DMS79 treated with DMSO at 0.1 percent for 48 hours (cell line): ENCODE measurements at regions not wholly inside any gene's neighbourhood (a gene's known extent, or its start where the extent isn't known, plus 50 kb on each side); places are given as distances from the start of the nearest gene placed in this dataset.

Source experiments
- DNase-seq: peaks from one replicate; lab custom pipeline; 2025; lab: John Stamatoyannopoulos, UW

DNA sequence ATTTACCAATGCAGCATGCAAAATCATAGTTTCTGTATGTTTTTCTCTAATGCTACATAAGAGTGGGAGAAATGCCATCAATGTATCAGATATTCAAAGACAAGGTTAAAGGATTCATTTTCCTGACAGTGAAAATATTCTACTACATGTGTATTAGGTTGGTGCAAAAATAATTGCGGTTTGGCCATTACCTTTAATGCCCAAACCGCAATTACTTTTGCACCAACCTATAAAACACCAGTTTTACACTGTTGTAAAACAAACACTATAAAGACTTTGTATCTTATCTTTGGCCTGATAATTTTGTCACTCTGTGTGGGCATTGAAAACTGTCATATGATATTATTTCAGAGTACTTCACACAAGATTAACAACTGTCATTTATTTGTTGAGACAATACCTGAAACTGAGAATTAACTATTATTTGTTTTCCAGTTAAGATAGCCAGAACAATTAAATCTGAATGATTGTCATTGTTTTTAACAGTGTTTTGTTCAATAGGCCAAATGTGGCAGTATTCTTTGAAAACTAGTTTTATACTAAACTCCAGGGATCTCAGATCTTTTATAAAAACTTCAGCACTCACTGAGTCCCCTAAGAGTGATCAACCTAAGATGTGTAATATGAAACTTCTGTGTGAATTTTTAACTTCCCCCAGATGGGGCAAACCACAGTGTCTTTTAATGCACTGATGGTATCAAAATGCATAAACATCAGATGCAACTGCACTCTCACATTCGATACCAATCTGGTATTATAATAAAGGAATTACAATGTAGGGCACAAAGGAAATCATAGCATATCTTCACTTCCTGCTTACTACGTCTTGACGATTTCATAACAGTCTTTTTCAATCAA, 53.8 kb upstream of the FBN2 start:
- no peak for DNase-seq

DNA sequence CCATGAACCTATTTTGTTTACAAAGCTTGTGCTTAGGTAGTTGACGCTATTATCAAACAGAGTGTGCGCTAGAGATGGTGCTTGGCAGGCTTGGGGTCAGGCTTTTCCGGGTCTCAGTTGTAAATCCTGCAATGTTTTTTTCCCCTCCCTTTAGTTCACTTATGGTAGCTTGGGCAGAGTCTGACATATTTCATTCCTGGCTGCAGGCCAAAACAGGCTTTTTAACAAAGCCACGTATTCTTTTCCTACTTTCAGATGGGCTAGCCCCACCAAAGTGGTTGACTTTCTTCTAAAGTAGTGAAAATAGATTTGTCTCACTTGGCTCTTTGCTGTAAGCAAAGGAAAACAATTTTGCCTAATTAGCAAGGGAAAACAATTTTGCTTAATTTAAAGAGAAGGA, 58.0 kb upstream of the FBN2 start:
- no peak for DNase-seq

DNA sequence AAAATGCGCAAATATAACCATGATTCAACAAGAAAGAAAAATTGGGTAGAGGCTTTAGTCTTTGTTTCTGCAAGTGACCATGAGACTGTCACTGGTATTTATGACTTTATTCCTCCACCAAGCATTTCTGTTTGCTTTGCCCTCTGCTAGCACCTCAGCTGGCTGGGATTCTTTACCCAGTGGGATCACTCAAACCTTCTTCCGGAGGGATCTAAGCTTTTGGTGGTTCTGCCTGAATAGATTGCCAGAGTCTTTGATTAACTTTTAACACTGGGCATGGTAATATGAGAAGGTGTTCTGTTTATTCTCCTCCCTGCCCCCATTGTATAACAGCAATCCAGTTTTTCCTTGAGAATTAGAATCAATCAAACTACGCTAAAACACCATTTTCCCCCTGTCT, 59.1 kb upstream of the FBN2 start:
- no peak for DNase-seq

DNA sequence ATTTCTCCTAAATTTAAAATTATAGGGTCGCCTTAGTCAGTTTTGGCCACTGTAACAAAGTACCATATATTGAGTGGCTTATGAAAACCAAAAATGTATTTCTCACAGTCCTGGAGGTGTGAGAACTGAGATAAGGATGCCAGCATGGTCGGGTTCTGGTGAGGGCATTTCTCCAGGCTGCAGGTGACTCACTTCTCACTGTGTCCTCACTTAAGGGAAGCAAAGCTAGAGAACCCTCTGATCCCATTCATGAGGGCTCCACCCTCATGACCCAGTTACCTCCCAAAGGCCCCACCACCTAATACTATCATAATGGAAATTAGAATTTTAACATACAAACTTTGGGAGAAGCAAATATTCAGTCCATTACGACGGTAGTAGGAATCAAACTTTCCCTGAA, 75.1 kb upstream of the FBN2 start:
- DNase-seq, result no peak

DNA sequence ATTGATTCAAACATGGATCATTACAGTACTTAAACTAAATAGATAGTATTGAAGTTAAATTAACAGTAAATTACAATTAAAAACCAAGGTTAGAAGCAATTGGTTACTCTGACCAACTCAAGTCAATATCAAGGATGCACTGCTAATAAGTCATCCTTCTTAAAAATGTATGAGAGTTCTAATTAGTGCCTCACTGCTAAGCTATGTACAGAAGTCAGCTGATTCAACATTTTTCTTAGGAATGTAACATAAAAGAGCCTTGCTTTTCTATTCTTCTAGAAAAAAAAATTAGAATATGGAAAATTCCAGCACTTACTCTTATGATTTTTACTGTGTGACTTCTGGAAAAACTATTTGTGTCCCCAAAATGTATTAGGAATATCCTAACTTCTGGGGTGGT, 75.7 kb upstream of the FBN2 start:
- no peak for DNase-seq

DNA sequence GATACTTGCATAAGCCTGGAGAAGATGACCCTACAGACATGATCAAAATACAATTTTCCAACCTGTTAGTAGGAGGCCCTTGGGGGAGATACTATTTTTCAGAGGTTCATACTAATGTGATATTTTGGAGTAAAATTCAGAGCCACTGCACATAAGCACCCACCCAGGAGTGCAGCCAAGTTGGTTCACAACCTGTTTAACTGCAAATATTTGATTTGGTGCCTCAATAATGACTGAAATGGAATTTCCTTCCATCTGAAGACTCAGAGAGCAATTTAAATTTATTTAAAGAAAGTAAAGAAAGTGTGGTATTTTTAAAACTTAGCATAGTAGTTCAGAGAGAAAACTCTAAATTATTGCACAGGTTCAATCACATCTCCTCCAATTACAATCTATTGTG, 77.5 kb upstream of the FBN2 start:
- DNase-seq, result no peak

DNA sequence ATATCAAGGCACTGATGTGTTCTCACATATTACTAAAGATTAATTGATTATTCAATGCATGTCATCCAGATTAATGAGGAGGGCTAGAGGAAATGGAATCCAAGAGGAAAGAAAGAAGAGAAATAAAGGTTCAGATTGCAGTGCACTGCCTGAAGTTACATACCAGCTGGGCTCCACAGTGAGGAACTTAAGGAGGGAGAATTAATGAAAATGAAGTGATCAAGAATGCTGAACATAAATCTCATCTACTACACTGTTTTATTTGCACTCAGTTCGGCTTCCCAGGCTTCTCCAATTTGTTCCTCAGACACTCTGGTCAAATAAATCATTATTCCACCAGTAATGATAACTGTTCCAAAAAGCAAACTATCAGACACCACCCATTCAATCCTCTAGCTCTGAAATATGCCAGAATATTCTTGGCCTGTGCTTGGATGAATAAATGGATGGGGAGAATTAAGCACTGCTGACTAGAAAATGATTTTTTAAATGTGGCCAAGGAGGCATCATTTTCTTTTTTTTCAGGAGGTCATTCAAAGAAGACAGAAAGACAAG, 88.6 kb upstream of the FBN2 start:
- no peak for DNase-seq

DNA sequence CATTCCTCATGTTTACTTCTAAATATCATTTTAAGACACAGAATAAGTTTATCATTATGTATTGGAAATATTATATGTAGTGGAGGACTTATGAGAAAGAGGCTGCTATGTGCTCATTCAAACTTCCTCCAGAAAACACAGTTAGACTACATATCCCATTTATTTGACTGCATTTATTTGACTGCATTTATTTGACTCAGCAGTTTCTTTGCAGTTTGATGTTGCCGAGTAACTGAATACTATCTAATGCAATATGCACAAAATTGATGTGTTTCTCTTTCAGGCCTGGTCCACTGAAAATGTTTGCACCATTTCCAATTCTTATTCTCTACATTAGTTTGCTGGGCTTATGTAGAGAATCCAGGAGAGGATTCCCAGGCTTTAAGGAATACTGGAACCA, 89.9 kb upstream of the FBN2 start:
- no peak for DNase-seq

DNA sequence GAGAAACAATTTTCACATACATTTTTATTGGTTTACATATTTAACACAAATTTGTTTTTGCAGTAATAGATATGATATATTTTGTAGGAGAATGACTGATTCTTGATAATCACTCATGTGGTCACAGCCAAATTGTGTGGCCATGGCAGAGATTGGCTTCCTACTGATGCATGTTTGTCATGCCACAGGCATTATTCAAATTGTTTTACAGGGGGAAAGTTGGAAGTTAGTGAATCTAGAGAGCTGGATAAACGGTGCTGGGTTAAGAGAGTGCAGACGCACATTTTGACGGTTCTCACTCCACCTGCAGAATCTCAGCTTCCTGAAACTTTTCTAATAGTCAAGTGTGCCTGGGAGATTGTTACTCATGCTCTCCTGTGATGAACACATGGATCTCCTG, 91.1 kb upstream of the FBN2 start:
- DNase-seq, result no peak

DNA sequence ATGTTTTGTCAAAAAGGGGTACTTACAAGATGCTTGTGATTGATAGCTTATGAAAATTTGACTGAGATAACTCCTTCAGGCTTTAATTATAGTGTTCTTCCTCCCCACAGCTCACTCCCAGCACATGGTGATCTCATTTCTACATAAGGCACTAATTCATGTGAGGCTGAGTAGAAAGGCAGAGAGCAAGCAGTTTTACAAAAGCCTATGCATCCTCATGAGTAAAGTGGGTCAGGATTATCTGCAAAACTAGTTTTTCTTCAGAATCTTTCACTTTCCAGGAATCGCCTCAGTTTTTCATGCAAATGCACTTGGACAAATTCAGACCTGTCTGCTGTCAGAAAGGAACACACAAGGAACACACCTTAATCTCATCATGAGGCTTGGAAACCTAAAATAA, 92.1 kb upstream of the FBN2 start:
- DNase-seq, result no peak

DNA sequence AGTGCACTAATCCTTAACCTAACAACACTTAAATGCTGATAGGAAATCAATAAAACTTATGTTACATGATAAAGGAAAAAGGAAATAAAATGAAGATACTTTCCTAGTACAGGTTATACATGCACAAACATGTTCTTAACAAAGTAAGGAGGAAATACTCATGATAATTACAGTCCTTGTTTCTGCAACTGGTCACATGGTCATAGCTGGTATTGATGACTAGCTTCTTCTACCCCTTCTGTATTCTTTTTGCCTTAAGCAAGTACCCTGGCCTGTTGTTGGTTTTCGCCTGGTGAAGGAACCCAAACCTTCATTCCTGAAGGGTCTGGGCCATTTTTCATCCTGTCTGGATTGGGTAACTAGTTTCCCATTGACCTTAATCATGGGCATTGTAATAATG, 93.7 kb upstream of the FBN2 start:
- DNase-seq, result no peak

DNA sequence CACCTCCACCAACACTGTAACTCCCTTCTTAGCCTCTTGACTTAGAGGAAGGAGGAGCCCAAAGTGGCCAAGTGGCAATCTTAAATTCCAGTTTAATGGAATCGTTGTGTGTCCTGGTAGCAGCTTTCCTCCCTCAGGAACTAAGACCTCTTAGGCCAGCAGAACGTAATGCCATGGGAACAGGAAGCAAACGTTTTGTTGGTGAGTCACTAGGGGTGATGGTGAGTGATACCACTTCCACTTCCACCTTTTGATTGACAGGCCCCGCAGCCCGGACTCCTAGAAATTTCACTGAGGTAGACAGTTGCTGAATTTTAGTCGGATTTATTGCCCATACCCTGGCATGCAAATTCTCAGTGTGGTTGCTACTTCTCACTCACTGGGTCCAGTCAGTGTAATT, 94.2 kb upstream of the FBN2 start:
- DNase-seq, result no peak

DNA sequence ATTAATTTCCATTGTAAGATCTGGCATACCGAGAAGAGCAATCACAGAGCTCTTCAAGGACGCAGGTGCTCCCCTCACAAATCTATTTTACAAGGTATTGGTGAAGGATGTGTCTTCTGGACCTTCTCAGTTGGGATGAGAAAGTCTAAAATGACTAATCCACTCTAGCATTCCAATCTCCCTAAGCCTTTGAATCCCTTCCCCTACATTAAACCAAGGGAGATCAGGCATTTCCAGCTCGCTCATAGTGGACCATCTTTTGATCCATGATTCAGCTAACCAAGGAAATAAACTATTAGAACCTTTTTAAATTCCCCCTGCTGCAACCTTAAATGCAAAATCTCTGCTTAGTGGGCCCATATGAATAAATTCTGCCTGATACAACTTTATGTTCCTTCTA, 95.9 kb upstream of the FBN2 start:
- DNase-seq, result no peak

DNA sequence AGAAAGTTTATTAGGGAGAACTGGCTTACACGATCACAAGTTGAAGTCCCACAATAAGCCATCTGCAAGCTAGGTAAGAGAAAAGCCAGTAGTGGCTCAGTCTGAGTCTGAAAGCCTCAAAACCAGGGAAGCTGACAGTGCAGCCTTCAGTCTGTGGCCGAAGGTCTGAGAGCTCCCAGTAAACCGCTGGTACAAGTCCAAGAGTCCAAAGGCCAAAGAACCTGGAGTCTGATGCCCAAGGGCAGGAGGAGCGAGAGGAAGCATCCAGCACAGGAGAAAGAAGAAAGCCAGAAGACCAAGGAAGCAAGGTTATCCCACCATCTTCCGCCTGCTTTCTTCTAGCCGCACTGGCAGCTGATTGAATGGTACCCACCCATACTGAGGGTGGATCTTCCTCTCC, 97.3 kb upstream of the FBN2 start:
- DNase-seq, result no peak

DNA sequence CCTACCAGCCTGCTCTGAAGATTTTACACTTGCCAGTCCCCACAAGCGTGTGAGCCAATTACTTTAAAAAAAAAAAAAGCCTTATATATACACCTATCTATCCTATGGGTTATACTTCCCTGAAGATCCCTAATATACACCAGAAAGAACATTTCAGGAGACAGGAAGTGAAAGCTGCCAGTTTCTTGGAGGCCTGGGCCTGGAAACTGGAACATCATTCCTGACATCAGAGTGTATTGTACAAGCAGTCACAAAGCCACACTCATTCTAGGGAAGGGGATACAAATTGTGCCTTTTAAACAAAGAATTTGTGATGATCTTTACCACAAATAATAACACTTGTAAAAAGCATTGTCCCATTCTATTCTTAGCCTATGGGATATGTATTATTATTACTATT, 98.3 kb upstream of the FBN2 start:
- no peak for DNase-seq

DNA sequence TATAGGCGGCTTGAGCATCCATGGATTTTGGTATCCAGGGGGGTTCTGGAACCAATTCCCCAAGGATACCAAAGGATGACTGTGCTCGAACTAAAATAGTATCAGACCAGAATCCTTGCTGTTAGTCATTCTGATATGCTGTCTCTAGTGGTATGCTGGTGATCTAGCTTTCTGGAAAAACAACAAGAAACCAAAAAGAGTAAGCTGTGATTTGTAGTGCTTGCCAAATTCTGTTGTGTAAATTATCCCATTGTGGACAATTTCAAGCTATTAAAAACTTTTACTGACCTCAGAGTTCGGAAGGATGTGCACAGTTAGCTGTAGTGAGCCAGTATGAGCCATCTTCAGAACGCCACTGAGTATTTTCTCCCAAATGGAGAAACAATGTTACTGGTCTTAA, 99.0 kb upstream of the FBN2 start:
- DNase-seq, result no peak

DNA sequence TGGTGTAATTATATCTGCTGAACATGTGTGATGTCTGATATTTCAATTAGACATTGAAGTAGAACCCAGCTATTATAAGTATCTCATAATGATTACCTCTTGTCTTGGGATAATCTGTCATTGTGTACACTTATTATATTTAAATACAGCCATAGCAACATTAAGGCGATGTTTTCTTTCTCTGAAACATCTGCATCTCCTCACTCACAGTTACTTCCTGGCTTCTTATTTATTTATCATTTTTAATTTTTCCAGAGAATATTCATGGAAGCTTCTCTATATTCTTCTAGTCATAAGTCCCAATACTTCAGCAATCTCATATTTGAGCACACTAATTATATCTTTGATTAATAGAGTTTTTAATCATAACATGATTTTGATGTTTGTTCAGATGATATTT, 103.8 kb upstream of the FBN2 start:
- no peak for DNase-seq

DNA sequence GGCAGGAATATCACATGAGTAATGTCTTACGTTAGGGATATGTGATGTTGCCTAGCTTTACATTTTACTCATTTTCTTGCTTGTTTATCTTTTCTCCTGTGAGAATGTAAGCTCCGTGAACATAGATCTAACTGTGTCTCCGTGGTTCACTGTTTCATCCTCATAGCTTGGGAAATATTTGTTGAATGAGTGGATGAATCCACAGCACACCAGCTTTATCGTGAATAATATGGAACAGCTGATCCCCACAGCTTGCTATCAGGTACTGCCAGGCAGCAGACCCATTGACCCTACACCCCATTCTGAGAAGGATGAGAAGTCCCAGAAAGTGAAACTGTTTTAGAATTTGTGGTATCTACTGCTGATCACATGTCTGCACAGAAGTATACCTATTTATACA, 106.8 kb upstream of the FBN2 start:
- DNase-seq, result no peak

DNA sequence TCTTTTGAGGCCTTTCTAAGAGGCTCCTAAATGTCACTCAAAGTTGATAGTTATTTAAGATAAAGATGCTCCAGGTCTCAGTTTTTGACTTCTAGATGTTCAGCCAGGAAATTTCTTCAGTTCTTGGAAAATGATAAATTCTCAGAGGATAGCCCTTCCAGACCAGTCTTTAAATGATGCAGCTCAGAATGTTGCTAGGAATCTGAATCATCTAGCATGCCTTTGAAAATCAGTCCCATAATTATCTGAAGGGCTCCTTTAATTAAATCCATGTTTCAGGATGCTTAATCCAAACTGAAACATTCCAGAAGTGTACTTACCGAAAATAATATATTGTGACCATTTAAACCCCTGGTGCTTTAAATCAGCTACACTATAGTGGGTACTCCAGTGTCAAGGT, 107.5 kb upstream of the FBN2 start:
- DNase-seq, result no peak

DNA sequence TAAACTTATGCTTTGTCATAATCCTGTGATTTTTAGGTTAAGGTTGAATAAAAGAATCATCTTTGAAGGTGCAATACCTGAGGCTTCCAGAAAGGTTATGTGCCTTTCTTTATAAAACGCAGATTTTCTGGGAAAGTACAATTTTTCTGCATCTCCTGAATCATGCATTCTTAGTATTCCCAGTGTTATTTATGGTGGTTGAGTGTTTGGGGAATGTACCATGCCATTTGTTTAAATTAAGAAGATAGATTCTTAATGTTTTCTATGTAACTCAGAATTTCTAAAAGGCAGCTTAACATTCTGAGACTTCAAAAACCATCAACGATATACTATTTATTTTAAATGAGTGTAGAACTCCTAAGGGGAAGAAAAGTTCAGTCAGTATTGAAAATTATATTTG, 108.1 kb upstream of the FBN2 start:
- no peak for DNase-seq

DNA sequence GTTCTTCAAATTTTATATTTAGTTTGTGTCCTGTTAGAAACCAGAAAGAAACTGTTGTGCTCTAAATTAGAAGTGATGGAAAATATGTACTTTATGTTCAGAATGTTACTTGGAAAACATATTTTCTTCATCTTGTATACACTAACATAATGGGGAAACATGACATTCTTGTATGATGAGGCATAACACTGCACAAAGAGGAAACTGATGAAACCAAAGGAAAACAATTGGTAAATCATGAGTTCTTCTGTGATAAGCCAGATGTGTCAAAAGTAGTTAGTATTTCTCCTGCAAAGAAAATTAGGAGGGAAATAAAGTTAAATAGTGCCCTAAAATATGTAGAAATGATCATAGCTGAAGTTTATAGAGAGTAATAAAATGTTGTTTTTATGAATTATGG, 111.1 kb upstream of the FBN2 start:
- DNase-seq, result no peak

DNA sequence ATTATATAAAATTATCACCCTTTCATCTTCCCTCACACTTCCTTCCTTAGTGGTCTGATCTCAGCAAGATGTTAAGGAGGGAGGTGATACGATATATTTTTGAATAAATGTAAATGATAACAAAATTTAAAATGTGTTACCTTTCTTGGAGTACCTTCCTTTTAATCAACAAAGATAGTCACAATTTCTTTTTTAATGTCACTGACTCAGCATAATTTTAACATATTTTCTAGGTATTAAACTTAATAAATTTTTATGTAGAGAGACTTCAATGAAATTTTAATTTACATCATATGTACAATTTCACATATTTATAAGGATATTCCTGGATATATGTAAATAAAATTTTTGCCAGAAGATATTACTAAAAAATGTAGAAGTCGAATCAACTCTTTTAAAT, 125.0 kb upstream of the FBN2 start:
- DNase-seq, result no peak

DNA sequence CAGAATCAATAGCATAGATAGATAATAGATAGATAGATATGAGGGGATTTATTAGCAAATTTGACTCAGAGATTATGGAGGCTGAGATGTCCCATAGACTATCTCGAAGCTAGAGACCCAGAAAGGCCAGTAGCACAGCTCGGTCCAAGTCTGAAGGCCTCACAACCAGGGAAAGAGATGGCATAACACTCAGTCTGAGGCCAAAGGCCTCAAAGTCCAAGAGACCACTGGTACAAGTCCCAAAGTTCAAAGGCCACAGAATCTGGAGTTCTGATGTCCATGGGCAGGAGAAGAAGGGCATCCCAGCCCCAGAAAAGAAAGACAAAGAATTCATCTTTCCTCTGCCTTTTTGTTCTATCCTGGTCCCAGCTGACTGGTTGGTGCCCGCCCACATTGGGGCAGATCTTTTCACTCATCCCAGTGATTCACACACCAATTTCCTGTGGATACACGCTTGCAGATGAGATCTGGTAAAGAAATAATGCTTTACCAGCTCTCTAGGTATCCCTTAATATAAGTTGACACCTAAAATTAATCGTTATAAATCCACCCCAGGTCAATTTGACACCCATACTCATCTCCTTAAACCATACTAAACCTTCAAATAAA, 127.8 kb upstream of the FBN2 start:
- no peak for DNase-seq

DNA sequence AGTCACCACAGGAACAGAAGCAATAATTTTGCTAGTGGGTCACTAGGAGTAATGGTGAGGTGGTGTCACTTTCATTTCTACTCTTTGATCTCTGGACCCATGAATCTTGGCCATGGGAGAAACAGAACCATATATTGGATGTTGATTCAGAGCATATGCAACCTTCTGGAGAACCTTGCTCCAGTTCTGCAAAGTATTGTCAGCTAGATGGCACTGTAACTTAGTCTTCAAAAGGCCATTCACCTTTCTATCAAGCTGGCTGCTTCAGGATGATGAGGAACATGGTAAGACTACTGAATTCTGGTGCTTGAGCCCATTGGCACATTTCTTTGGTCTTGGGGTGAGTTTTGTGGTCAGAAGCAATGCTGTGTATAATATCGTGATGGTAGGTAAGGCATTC, 129.1 kb upstream of the FBN2 start:
- DNase-seq, result no peak
